Trophoblast cell (in vitro differentiated cells and primary cell): ENCODE measurements at regions not wholly inside any gene's neighbourhood (a gene's known extent, or its start where the extent isn't known, plus 50 kb on each side); places are given as distances from the start of the nearest gene placed in this dataset.
A peak's percentile ranks its signal among the peaks of the same experiment; 100 is the strongest.

Source experiments
- DNase-seq, 2 donors: peaks; one replicate each; pipeline ENCODE4 v3.0.0-alpha.2; 2016
- H2AFZ ChIP-seq: 2 replicates; pipeline ENCODE4 v1.6.1; 2013; ENCODE audit warnings: low read length, moderate library complexity, mild to moderate bottlenecking; ENCODE audit not compliant: insufficient read depth, poor library complexity
- H2AK5ac ChIP-seq: 2 replicates; pipeline ENCODE4 v1.6.1; 2013; ENCODE audit warnings: mild to moderate bottlenecking, low read length
- H2BK120ac ChIP-seq: 2 replicates; pipeline ENCODE4 v1.6.1; 2013; ENCODE audit warnings: low read length, mild to moderate bottlenecking, moderate library complexity; ENCODE audit not compliant: insufficient read depth, poor library complexity
- H2BK12ac ChIP-seq: 2 replicates; pipeline ENCODE4 v1.6.1; 2013; ENCODE audit warnings: mild to moderate bottlenecking, low read length, moderate library complexity
- H2BK5ac ChIP-seq: 2 replicates; pipeline ENCODE4 v1.6.1; 2013; ENCODE audit warnings: low read length, low read depth, moderate library complexity, mild to moderate bottlenecking; ENCODE audit not compliant: poor library complexity
- H3K14ac ChIP-seq: 2 replicates; pipeline ENCODE4 v1.6.1; 2013; ENCODE audit warnings: mild to moderate bottlenecking, low read length
- H3K18ac ChIP-seq: 2 replicates; pipeline ENCODE4 v1.6.1; 2013; ENCODE audit warnings: mild to moderate bottlenecking, low read length
- H3K23ac ChIP-seq: 2 replicates; pipeline ENCODE4 v1.6.1; 2013; ENCODE audit warnings: low read length
- H3K27ac ChIP-seq: 2 replicates; pipeline ENCODE4 v1.5.1; 2013; ENCODE audit warnings: low read depth, mild to moderate bottlenecking, inconsistent platforms, low read length, moderate library complexity
- H3K27me3 ChIP-seq: 2 replicates; pipeline ENCODE4 v1.6.1; 2013; ENCODE audit warnings: inconsistent platforms, mild to moderate bottlenecking, low read length, moderate library complexity; ENCODE audit not compliant: insufficient read depth
- H3K36me3 ChIP-seq, 2 experiments: 1 replicate in 1 of 2; 2 replicates in 1 of 2; pipeline ENCODE4 v1.6.1; 2013; ENCODE audit warnings: low read length in 2 of 2, mild to moderate bottlenecking in 2 of 2, moderate library complexity in 1 of 2; ENCODE audit not compliant: insufficient read depth in 2 of 2, control insufficient read depth in 1 of 2
- H3K4ac ChIP-seq: 2 replicates; pipeline ENCODE4 v1.6.1; 2013; ENCODE audit warnings: low read depth, mild to moderate bottlenecking, low read length, moderate library complexity
- H3K4me1 ChIP-seq, 2 experiments: 1 replicate in 1 of 2; 2 replicates in 1 of 2; pipeline ENCODE4 v1.6.1; 2013; ENCODE audit warnings: low read length in 2 of 2, mild to moderate bottlenecking in 2 of 2, moderate library complexity in 1 of 2; ENCODE audit not compliant: insufficient read depth in 2 of 2, control insufficient read depth in 1 of 2
- H3K4me2 ChIP-seq: 2 replicates; pipeline ENCODE4 v1.6.1; 2013; ENCODE audit warnings: inconsistent platforms, mild to moderate bottlenecking, low read length, moderate library complexity
- H3K4me3 ChIP-seq: 2 replicates; pipeline ENCODE4 v1.5.1; 2013; ENCODE audit warnings: mild to moderate bottlenecking, low read depth, low read length, inconsistent platforms
- H3K79me1 ChIP-seq: one replicate; pipeline ENCODE4 v1.6.1; 2013; ENCODE audit warnings: low read length
- H3K79me2 ChIP-seq: 2 replicates; pipeline ENCODE4 v1.6.1; 2013; ENCODE audit warnings: low read length, mild to moderate bottlenecking; ENCODE audit not compliant: control insufficient read depth, insufficient read depth, poor library complexity
- H3K9ac ChIP-seq: 2 replicates; pipeline ENCODE4 v1.6.1; 2013; ENCODE audit warnings: mild to moderate bottlenecking, low read length
- H3K9me3 ChIP-seq: 2 replicates; pipeline ENCODE4 v1.6.1; 2013; ENCODE audit warnings: low read depth, mild to moderate bottlenecking, control low read depth, inconsistent platforms, low read length; ENCODE audit not compliant: insufficient read depth
- H4K12ac ChIP-seq: 2 replicates; pipeline ENCODE4 v1.6.1; 2013; ENCODE audit warnings: low read depth, mild to moderate bottlenecking, low read length, moderate library complexity
- H4K8ac ChIP-seq: 2 replicates; pipeline ENCODE4 v1.6.1; 2013; ENCODE audit warnings: low read depth, mild to moderate bottlenecking, low read length, moderate library complexity
- H4K91ac ChIP-seq: one replicate; pipeline ENCODE4 v1.6.1; 2013; ENCODE audit warnings: low read depth, mild to moderate bottlenecking, low read length, moderate library complexity
- WGBS: extraction: QIAGEN DNeasy Blood & Tissue Kit; methylation state at CpG from one replicate; pipeline ENCODE4 v1.1.7; 2013; ENCODE audit warnings: missing lambda C conversion rate; ENCODE audit not compliant: insufficient read length, insufficient coverage; ENCODE audit errors: extremely low coverage; 5-methylcytosine and 5-hydroxymethylcytosine counted together

- Histone ChIP-seq H3K4ac (no peak overlapping the region), H2BK12ac (peak overlapping the region; percentile 4), H3K9me3 (no peaks in the 10 kb centered on the region), H3K27ac (no peak overlapping the region), H3K79me2 (no peaks in the 10 kb centered on the region), H3K36me3 (no peaks in the 10 kb centered on the region), H4K8ac (no peak overlapping the region), H2AK5ac (no peak overlapping the region), H2AFZ (no peak overlapping the region), H3K23ac (no peak overlapping the region), H4K12ac (no peak overlapping the region), H3K14ac (peak overlapping the region; percentile 38), H3K27me3 (no peaks in the 10 kb centered on the region), H3K4me2 (peak overlapping the region; percentile 7), H2BK120ac (no peak overlapping the region), H3K9ac (no peak overlapping the region), H2BK5ac (no peak overlapping the region), H3K4me1 (peaks cover 9 to 10% of the 10 kb centered on the region in 2 experiments), H3K79me1 (peaks cover 4% of the 10 kb centered on the region), H4K91ac (no peak overlapping the region), H3K4me3 (no peak overlapping the region), H3K18ac (peak overlapping the region; percentile 64)
- no CpG with 5 or more reads among the region's 4 CpGs for WGBS
- DNase-seq, result no peak
Observed at GRCh38 chr2:196538189-196538588, 101.3 kb upstream of the CCDC150 start.

GRCh38 chr2:196538646-196539045 is 100.9 kb upstream of the CCDC150 start:
- Histone ChIP-seq H3K4me1 (peaks cover 9 to 10% of the 10 kb centered on the region in 2 experiments), H2BK12ac (no peak overlapping the region), H2AK5ac (no peak overlapping the region), H2BK120ac (no peak overlapping the region), H4K91ac (no peak overlapping the region), H3K9ac (no peak overlapping the region), H2AFZ (no peak overlapping the region), H3K18ac (no peak overlapping the region), H3K36me3 (no peaks in the 10 kb centered on the region), H3K4me2 (no peak overlapping the region), H4K12ac (no peak overlapping the region), H2BK5ac (no peak overlapping the region), H3K27me3 (no peaks in the 10 kb centered on the region), H3K79me2 (no peaks in the 10 kb centered on the region), H3K14ac (no peak overlapping the region), H3K4ac (no peak overlapping the region), H3K9me3 (no peaks in the 10 kb centered on the region), H3K79me1 (peaks cover 4% of the 10 kb centered on the region), H3K27ac (no peak overlapping the region), H3K23ac (no peak overlapping the region), H3K4me3 (no peak overlapping the region), H4K8ac (no peak overlapping the region)
- no peak for DNase-seq
- no CpG with 5 or more reads among the region's 5 CpGs for WGBS

- no peak overlapping the region for H2BK120ac ChIP-seq
- H3K23ac ChIP-seq, result no peak overlapping the region
- no peaks in the 10 kb centered on the region for H3K79me2 ChIP-seq
- H2BK12ac ChIP-seq, result no peak overlapping the region
- H3K18ac ChIP-seq, result no peak overlapping the region
- no peak overlapping the region for H2BK5ac ChIP-seq
- H3K79me1 ChIP-seq, result no peaks in the 10 kb centered on the region
- H3K4me2 ChIP-seq, result no peak overlapping the region
- peaks cover 1% of the 10 kb centered on the region for H3K9me3 ChIP-seq
- no peak overlapping the region for H4K12ac ChIP-seq
- H2AK5ac ChIP-seq, result no peak overlapping the region
- no peak for DNase-seq
- H3K27me3 ChIP-seq, result no peaks in the 10 kb centered on the region
- no peak overlapping the region for H3K9ac ChIP-seq
- H3K4ac ChIP-seq, result no peak overlapping the region
- H2AFZ ChIP-seq, result no peak overlapping the region
- H3K27ac ChIP-seq, result no peak overlapping the region
- WGBS, result no CpG with 5 or more reads among the region's 3 CpGs
- H3K4me1 ChIP-seq, result no peaks in the 10 kb centered on the region
- no peak overlapping the region for H4K8ac ChIP-seq
- H3K14ac ChIP-seq, result no peak overlapping the region
- no peaks in the 10 kb centered on the region for H3K36me3 ChIP-seq
- H4K91ac ChIP-seq, result no peak overlapping the region
- H3K4me3 ChIP-seq, result no peak overlapping the region
Observed at GRCh38 chr2:196544906-196545433, 94.5 kb upstream of the CCDC150 start.

- no peaks in the 10 kb centered on the region for H3K79me2 ChIP-seq
- H3K4me2 ChIP-seq, result no peak overlapping the region
- no peaks in the 10 kb centered on the region for H3K27me3 ChIP-seq
- no peak overlapping the region for H2AK5ac ChIP-seq
- H3K23ac ChIP-seq, result no peak overlapping the region
- no peak overlapping the region for H3K9ac ChIP-seq
- no peaks in the 10 kb centered on the region for H3K36me3 ChIP-seq
- no peak overlapping the region for H2BK5ac ChIP-seq
- no peak overlapping the region for H2BK12ac ChIP-seq
- WGBS, result no CpG with 5 or more reads among the region's 4 CpGs
- H3K27ac ChIP-seq, result no peak overlapping the region
- H3K14ac ChIP-seq, result no peak overlapping the region
- no peak overlapping the region for H4K8ac ChIP-seq
- H3K9me3 ChIP-seq, result peaks cover 1% of the 10 kb centered on the region
- no peak for DNase-seq
- H3K4ac ChIP-seq, result no peak overlapping the region
- no peak overlapping the region for H2AFZ ChIP-seq
- H4K12ac ChIP-seq, result no peak overlapping the region
- H4K91ac ChIP-seq, result no peak overlapping the region
- no peaks in the 10 kb centered on the region for H3K79me1 ChIP-seq
- H3K4me1 ChIP-seq, result no peaks in the 10 kb centered on the region
- no peak overlapping the region for H2BK120ac ChIP-seq
- no peak overlapping the region for H3K4me3 ChIP-seq
- H3K18ac ChIP-seq, result no peak overlapping the region
Observed at GRCh38 chr2:196546151-196546919, 93.2 kb upstream of the CCDC150 start.
